Peyer's patch (tissue), 4 donors: ENCODE measurements at regions not wholly inside any gene's neighbourhood (a gene's known extent, or its start where the extent isn't known, plus 50 kb on each side); places are given as distances from the start of the nearest gene placed in this dataset.
"Not testable (repeated sequence)": the region's sequence is repeated elsewhere in the genome, so short reads cannot be mapped to it uniquely, and the experiment has no call there.

Experiments used
- DNase-seq, 3 donors: peaks; one replicate each; pipeline ENCODE4 v3.0.0-alpha.2; 2017 to 2019
- H3K27ac ChIP-seq, 4 donors: fragments of 200-600 bp; sonication (generic); one replicate each; pipeline ENCODE4 v1.5.1; 2016 to 2019
- H3K27me3 ChIP-seq, 2 donors: fragments of 200-600 bp; sonication (generic); one replicate each; pipeline ENCODE4 v1.5.1; 2019
- H3K36me3 ChIP-seq, 3 donors: fragments of 200-600 bp; sonication (generic); one replicate each; pipeline ENCODE4 v1.5.1; 2016 to 2019
- H3K4me1 ChIP-seq, 4 donors: fragments of 200-600 bp; sonication (generic); one replicate each; pipeline ENCODE4 v1.5.1; 2016 to 2019
- H3K4me3 ChIP-seq, 4 donors: fragments of 200-600 bp; sonication (generic); 1 replicate in 3 of 4; 2 replicates in 1 of 4; pipeline ENCODE4 v1.5.1; 2016 to 2019; ENCODE audit warnings: mild to moderate bottlenecking in 1 of 4
- H3K9me3 ChIP-seq, 4 donors: fragments of 200-600 bp; sonication (generic); one replicate each; pipeline ENCODE4 v1.5.1; 2016 to 2019; ENCODE audit warnings: mild to moderate bottlenecking in 1 of 4
- CTCF ChIP-seq, 6 experiments: fragments of 450-650 bp in 4 of 6; fragments of 200-600 bp in 2 of 6; sonication (generic) in 1 of 6; IDR thresholded peaks; one replicate each; pipeline ENCODE4 v1.5.1; 2017 to 2019; ENCODE audit warnings: antibody characterized with exemption in 6 of 6, mild to moderate bottlenecking in 3 of 6, moderate library complexity in 1 of 6
- POLR2A ChIP-seq, 2 donors: fragments of 450-650 bp; IDR thresholded peaks; one replicate each; pipeline ENCODE4 v1.5.1; 2017; ENCODE audit warnings: antibody characterized with exemption in 2 of 2, mild to moderate bottlenecking in 2 of 2, moderate library complexity in 2 of 2

- H3K27me3 ChIP-seq: no peaks in the 10 kb centered on the region
- no peak overlapping the region for H3K4me3 ChIP-seq
- H3K9me3 ChIP-seq: peaks cover 0 to 5% (median 0%) of the 10 kb centered on the region in 4 donors
- TF ChIP-seq POLR2A (IDR thresholded peaks at IDR 0.05) (no peak), CTCF (IDR thresholded peaks at IDR 0.05) (no peak)
- peak in 1 of 3 donors; percentile 56 for DNase-seq
- no peaks in the 10 kb centered on the region for H3K36me3 ChIP-seq
- no peak overlapping the region for H3K27ac ChIP-seq
- no peaks in the 10 kb centered on the region for H3K4me1 ChIP-seq
Measured at GRCh38 chr1:21378705-21379494, 61.0 kb upstream of the NBPF3 start.

- Histone ChIP-seq H3K4me1 (no peaks in the 10 kb centered on the region), H3K4me3 (no peak overlapping the region), H3K36me3 (no peaks in the 10 kb centered on the region), H3K9me3 (no peaks in the 10 kb centered on the region), H3K27me3 (no peaks in the 10 kb centered on the region), H3K27ac (no peak overlapping the region)
- TF ChIP-seq POLR2A (IDR thresholded peaks at IDR 0.05) (no peak), CTCF (IDR thresholded peaks at IDR 0.05) (no peak)
- no peak for DNase-seq
Measured at GRCh38 chr1:21372383-21372782, 67.6 kb upstream of the NBPF3 start.

DNA sequence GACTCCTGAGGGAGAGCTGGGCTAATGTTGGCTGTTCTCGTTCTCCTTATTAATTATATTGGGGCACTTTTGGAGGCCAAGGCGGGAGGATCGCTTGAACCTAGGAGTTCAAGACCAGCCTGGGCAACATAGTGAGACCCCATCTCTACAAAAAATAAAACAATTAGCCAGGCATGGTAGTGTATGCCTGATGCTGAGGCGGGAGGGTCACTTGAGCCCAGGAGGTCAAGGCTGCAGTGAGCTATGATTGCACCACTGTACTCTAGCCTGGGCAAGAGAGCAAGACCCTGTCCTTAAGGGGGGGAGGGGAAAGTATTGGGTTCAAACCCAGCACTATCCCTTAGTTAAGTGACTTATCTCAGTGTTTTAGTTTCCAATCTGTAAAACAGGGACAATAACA lies 70.0 kb upstream of the NBPF3 start:
- no peak for DNase-seq
- H3K36me3 ChIP-seq: no peaks in the 10 kb centered on the region

DNA sequence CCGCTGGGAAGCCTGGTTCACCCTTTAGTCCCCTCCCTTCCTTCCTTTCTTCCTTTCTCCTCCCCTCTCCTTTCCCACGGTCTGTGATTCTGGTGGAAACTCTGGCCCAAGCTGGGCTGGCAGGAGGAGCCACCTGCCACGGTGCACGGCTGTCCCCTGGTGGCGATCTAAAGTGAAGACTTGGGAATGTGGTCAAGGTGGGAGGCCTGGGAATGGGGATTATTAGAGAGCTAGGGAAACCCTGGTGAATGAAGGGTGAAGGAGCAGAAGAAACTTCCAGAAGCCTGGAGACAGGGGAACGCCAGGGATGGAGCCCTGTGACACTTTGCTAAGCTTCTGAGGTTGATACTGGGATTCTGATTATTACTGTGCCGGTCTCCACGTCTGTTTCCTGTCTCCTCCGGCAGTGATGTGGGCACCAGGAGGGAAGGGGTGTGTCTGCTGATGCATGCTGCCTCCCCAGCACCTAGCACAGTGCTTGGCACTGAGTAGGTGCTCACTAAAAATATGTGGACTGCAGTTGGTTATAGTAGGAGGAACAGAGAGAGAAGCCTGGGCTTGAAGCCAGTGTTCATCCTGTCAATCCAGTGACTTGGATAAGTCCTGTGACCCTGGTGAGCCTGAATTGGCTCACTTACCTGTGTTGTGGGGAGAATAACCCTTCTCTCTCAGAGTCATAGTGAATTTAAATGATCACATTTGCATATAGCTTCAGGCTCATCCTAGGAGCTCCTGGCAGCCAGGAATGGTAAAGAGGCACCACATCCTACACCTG lies 71.2 kb upstream of the NBPF3 start:
- Histone ChIP-seq H3K27ac (no peak overlapping the region), H3K36me3 (no peaks in the 10 kb centered on the region), H3K4me1 (no peaks in the 10 kb centered on the region), H3K9me3 (no peaks in the 10 kb centered on the region), H3K4me3 (no peak overlapping the region), H3K27me3 (no peaks in the 10 kb centered on the region)
- TF ChIP-seq POLR2A (IDR thresholded peaks at IDR 0.05) (peak in 1 of 2 donors; percentile 18), CTCF (IDR thresholded peaks at IDR 0.05) (peak; percentile 93 to 100 (median 99))
- peak; percentile 63 to 87 (median 83) for DNase-seq

More for the DNA sequence above, 70.0 kb upstream of the NBPF3 start:
- Histone ChIP-seq H3K4me1 (no peaks in the 10 kb centered on the region), H3K27me3 (no peaks in the 10 kb centered on the region), H3K27ac (no peak overlapping the region), H3K9me3 (no peaks in the 10 kb centered on the region), H3K4me3 (no peak overlapping the region)
- TF ChIP-seq CTCF (IDR thresholded peaks at IDR 0.05): no peak
- TF ChIP-seq POLR2A (IDR thresholded peaks at IDR 0.05): no peak

- not testable (repeated sequence) for H3K27me3 ChIP-seq, H3K27ac ChIP-seq, H3K4me1 ChIP-seq, H3K4me3 ChIP-seq, H3K9me3 ChIP-seq, DNase-seq, H3K36me3 ChIP-seq
Measured at GRCh38 chr1:21367973-21368514, 71.9 kb upstream of the NBPF3 start.

DNA sequence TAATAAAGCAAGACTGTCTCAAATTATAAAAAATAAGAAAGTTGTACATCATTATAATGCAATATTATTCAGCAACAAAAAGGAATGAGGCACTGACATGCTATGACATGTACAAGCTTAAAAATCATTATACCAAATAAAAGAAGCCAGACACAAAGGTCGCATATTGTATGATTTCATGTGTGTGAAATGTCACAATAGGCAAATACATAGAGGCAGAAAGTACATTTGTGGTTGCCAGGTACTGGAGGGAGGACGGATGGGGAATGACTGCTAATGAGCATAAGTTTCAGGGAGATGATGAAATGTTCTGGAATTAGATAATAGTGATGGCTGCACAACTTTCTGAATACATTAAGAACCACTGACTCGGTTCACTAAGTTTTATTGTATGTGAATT lies 73.6 kb upstream of the NBPF3 start:
- DNase-seq: no peak
- H3K9me3 ChIP-seq: no peaks in the 10 kb centered on the region
- H3K4me1 ChIP-seq: no peaks in the 10 kb centered on the region
- no peak for TF ChIP-seq CTCF (IDR thresholded peaks at IDR 0.05)
- TF ChIP-seq POLR2A (IDR thresholded peaks at IDR 0.05): no peak
- H3K27ac ChIP-seq: no peak overlapping the region
- no peak overlapping the region for H3K4me3 ChIP-seq
- no peaks in the 10 kb centered on the region for H3K27me3 ChIP-seq
- H3K36me3 ChIP-seq: no peaks in the 10 kb centered on the region
